ENCODE measurements at regions not wholly inside any gene's neighbourhood (a gene's known extent, or its start where the extent isn't known, plus 50 kb on each side); places are given as distances from the start of the nearest gene placed in this dataset.
A peak's percentile ranks its signal among the peaks of the same experiment; 100 is the strongest.

- DNase-seq (ENCODE audit: low spot score): no peak
Measured at GRCh38 chr1:172801771-172802322, 142.9 kb downstream of the FASLG start.

- DNase-seq (ENCODE audit: low spot score): no peak
Measured at GRCh38 chr1:172809750-172810149, 150.8 kb downstream of the FASLG start.

GRCh38 chr1:172810480-172811175, 151.7 kb downstream of the FASLG start:
- no peak for DNase-seq (ENCODE audit: low spot score)

GRCh38 chr1:172811694-172812093, 152.8 kb downstream of the FASLG start:
- no peak for DNase-seq (ENCODE audit: low spot score)

GRCh38 chr1:172812118-172812517, 153.2 kb downstream of the FASLG start:
- no peak for DNase-seq (ENCODE audit: low spot score)

GRCh38 chr1:172813330-172813729, 154.4 kb downstream of the FASLG start:
- DNase-seq (ENCODE audit: low spot score): no peak

GRCh38 chr1:172814428-172814827, 155.5 kb downstream of the FASLG start:
- no peak for DNase-seq (ENCODE audit: low spot score)

- no peak for DNase-seq (ENCODE audit: low spot score)
Measured at GRCh38 chr1:172815740-172816139, 156.8 kb downstream of the FASLG start.

GRCh38 chr1:172818841-172819527, 160.1 kb downstream of the FASLG start:
- no peak for DNase-seq (ENCODE audit: low spot score)

- DNase-seq (ENCODE audit: low spot score): no peak
Measured at GRCh38 chr1:172820475-172821158, 161.7 kb downstream of the FASLG start.

GRCh38 chr1:172821609-172822274, 162.8 kb downstream of the FASLG start:
- peak; percentile 68 for DNase-seq (ENCODE audit: low spot score)

GRCh38 chr1:172822886-172823285, 164.0 kb downstream of the FASLG start:
- no peak for DNase-seq (ENCODE audit: low spot score)

- DNase-seq (ENCODE audit: low spot score): no peak
Measured at GRCh38 chr1:172823534-172823933, 164.6 kb downstream of the FASLG start.

GRCh38 chr1:172824209-172824608, 165.3 kb downstream of the FASLG start:
- DNase-seq (ENCODE audit: low spot score): no peak

- DNase-seq (ENCODE audit: low spot score): peak; percentile 85
Measured at GRCh38 chr1:172826096-172826741, 167.3 kb downstream of the FASLG start.

- DNase-seq (ENCODE audit: low spot score): no peak
Measured at GRCh38 chr1:172827301-172827700, 168.4 kb downstream of the FASLG start.

- DNase-seq (ENCODE audit: low spot score): no peak
Measured at GRCh38 chr1:172827841-172828240, 168.9 kb downstream of the FASLG start.

- DNase-seq (ENCODE audit: low spot score): no peak
Measured at GRCh38 chr1:172832006-172832725, 173.3 kb downstream of the FASLG start.

GRCh38 chr1:172833954-172834353, 175.1 kb downstream of the FASLG start:
- no peak for DNase-seq (ENCODE audit: low spot score)

GRCh38 chr1:172834609-172835008, 175.7 kb downstream of the FASLG start:
- no peak for DNase-seq (ENCODE audit: low spot score)

- DNase-seq (ENCODE audit: low spot score): no peak
Measured at GRCh38 chr1:172835834-172836233, 176.9 kb downstream of the FASLG start.

All from H4 (cell line).